ENCODE measurements at regions not wholly inside any gene's neighbourhood (a gene's known extent, or its start where the extent isn't known, plus 50 kb on each side); places are given as distances from the start of the nearest gene placed in this dataset.

GRCh38 chrX:122856205-122856604 lies 327.9 kb upstream of the GRIA3 start:
- H3K27me3 ChIP-seq = no peaks in the 10 kb centered on the region
- H3K9me2 ChIP-seq (replicated peaks; ENCODE audit: insufficient read depth) = no peaks in the 10 kb centered on the region
- no peak overlapping the region for H2AFZ ChIP-seq
- no peaks in the 10 kb centered on the region for H3K4me1 ChIP-seq (ENCODE audit: insufficient read depth)
- no peak overlapping the region for H3K27ac ChIP-seq
- no peak overlapping the region for H3K4me2 ChIP-seq
- H3K4me3 ChIP-seq = no peak overlapping the region
- WGBS (ENCODE audit: low lambda C conversion rate, missing lambda C conversion rate) = 55% methylated on average over 2 of the region's 2 CpGs
- H3K36me3 ChIP-seq (replicated peaks; ENCODE audit: insufficient read depth, low read depth) = no peaks in the 10 kb centered on the region
- H3K79me2 ChIP-seq = no peaks in the 10 kb centered on the region
- no peak for DNase-seq (ENCODE audit: low spot score)
- TF ChIP-seq EZH2phosphoT487 (IDR thresholded peaks at IDR 0.05; ENCODE audit: low read depth, severe bottlenecking, unreplicated experiment) (no peak), EZH2 (IDR thresholded peaks at IDR 0.05; ENCODE audit: borderline replicate concordance) (no peak)
- TF ChIP-seq, protein P1, sequence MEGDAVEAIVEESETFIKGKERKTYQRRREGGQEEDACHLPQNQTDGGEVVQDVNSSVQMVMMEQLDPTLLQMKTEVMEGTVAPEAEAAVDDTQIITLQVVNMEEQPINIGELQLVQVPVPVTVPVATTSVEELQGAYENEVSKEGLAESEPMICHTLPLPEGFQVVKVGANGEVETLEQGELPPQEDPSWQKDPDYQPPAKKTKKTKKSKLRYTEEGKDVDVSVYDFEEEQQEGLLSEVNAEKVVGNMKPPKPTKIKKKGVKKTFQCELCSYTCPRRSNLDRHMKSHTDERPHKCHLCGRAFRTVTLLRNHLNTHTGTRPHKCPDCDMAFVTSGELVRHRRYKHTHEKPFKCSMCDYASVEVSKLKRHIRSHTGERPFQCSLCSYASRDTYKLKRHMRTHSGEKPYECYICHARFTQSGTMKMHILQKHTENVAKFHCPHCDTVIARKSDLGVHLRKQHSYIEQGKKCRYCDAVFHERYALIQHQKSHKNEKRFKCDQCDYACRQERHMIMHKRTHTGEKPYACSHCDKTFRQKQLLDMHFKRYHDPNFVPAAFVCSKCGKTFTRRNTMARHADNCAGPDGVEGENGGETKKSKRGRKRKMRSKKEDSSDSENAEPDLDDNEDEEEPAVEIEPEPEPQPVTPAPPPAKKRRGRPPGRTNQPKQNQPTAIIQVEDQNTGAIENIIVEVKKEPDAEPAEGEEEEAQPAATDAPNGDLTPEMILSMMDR (IDR thresholded peaks at IDR 0.05; ENCODE audit: poor library complexity) = no peak
- no peaks in the 10 kb centered on the region for H3K9me3 ChIP-seq (ENCODE audit: low read depth)
- no peaks in the 10 kb centered on the region for H4K20me1 ChIP-seq (ENCODE audit: insufficient read depth, poor library complexity, severe bottlenecking)

GRCh38 chrX:122857734-122858133 lies 326.3 kb upstream of the GRIA3 start:
- TF ChIP-seq, protein P1 (IDR thresholded peaks at IDR 0.05; ENCODE audit: poor library complexity) = no peak
- TF ChIP-seq EZH2phosphoT487 (IDR thresholded peaks at IDR 0.05; ENCODE audit: low read depth, severe bottlenecking, unreplicated experiment) = no peak
- no peak for TF ChIP-seq EZH2 (IDR thresholded peaks at IDR 0.05; ENCODE audit: borderline replicate concordance)
- H3K36me3 ChIP-seq (replicated peaks; ENCODE audit: insufficient read depth, low read depth) = no peaks in the 10 kb centered on the region
- whole genome bisulfite sequencing (ENCODE audit: low lambda C conversion rate, missing lambda C conversion rate) = 62% methylated on average over 2 of the region's 2 CpGs
- no peaks in the 10 kb centered on the region for H3K4me1 ChIP-seq (ENCODE audit: insufficient read depth)
- H3K79me2 ChIP-seq = no peaks in the 10 kb centered on the region
- H3K27me3 ChIP-seq = no peaks in the 10 kb centered on the region
- H4K20me1 ChIP-seq (ENCODE audit: insufficient read depth, poor library complexity, severe bottlenecking) = no peaks in the 10 kb centered on the region
- H3K4me3 ChIP-seq = no peak overlapping the region
- H3K9me2 ChIP-seq (replicated peaks; ENCODE audit: insufficient read depth) = no peaks in the 10 kb centered on the region
- no peak overlapping the region for H3K27ac ChIP-seq
- no peaks in the 10 kb centered on the region for H3K9me3 ChIP-seq (ENCODE audit: low read depth)
- no peak overlapping the region for H2AFZ ChIP-seq
- no peak overlapping the region for H3K4me2 ChIP-seq
- DNase-seq (ENCODE audit: low spot score) = no peak

GRCh38 chrX:122863067-122863466 lies 321.0 kb upstream of the GRIA3 start:
- H3K4me2 ChIP-seq = no peak overlapping the region
- H3K4me1 ChIP-seq (ENCODE audit: insufficient read depth) = no peaks in the 10 kb centered on the region
- H3K9me3 ChIP-seq (ENCODE audit: low read depth) = no peaks in the 10 kb centered on the region
- no peaks in the 10 kb centered on the region for H3K9me2 ChIP-seq (replicated peaks; ENCODE audit: insufficient read depth)
- H3K27me3 ChIP-seq = no peaks in the 10 kb centered on the region
- no peak overlapping the region for H3K27ac ChIP-seq
- no peak overlapping the region for H2AFZ ChIP-seq
- WGBS (ENCODE audit: low lambda C conversion rate, missing lambda C conversion rate) = 53% methylated on average over 3 of the region's 3 CpGs
- no peak for DNase-seq (ENCODE audit: low spot score)
- no peak overlapping the region for H3K4me3 ChIP-seq
- TF ChIP-seq EZH2 (IDR thresholded peaks at IDR 0.05; ENCODE audit: borderline replicate concordance) = no peak
- TF ChIP-seq, protein P1 (IDR thresholded peaks at IDR 0.05; ENCODE audit: poor library complexity) = no peak
- no peaks in the 10 kb centered on the region for H3K36me3 ChIP-seq (replicated peaks; ENCODE audit: insufficient read depth, low read depth)
- no peaks in the 10 kb centered on the region for H3K79me2 ChIP-seq
- no peaks in the 10 kb centered on the region for H4K20me1 ChIP-seq (ENCODE audit: insufficient read depth, poor library complexity, severe bottlenecking)

GRCh38 chrX:122866532-122866931 lies 317.5 kb upstream of the GRIA3 start:
- Histone ChIP-seq H3K79me2 (no peaks in the 10 kb centered on the region), H4K20me1 (ENCODE audit: insufficient read depth, poor library complexity, severe bottlenecking) (no peaks in the 10 kb centered on the region), H3K36me3 (replicated peaks; ENCODE audit: insufficient read depth, low read depth) (no peaks in the 10 kb centered on the region), H3K4me2 (no peak overlapping the region), H2AFZ (no peak overlapping the region), H3K27ac (peak overlapping the region; percentile 59), H3K27me3 (no peaks in the 10 kb centered on the region), H3K4me3 (no peak overlapping the region), H3K4me1 (ENCODE audit: insufficient read depth) (peaks cover 4% of the 10 kb centered on the region), H3K9me3 (ENCODE audit: low read depth) (no peaks in the 10 kb centered on the region), H3K9me2 (replicated peaks; ENCODE audit: insufficient read depth) (no peaks in the 10 kb centered on the region)
- WGBS (ENCODE audit: low lambda C conversion rate, missing lambda C conversion rate) = 55% methylated on average over 2 of the region's 2 CpGs
- peak; percentile 16 for DNase-seq (ENCODE audit: low spot score)
- TF ChIP-seq EZH2phosphoT487 (IDR thresholded peaks at IDR 0.05; ENCODE audit: low read depth, severe bottlenecking, unreplicated experiment) (no peak), EZH2 (IDR thresholded peaks at IDR 0.05; ENCODE audit: borderline replicate concordance) (no peak)
- TF ChIP-seq, protein P1 (IDR thresholded peaks at IDR 0.05; ENCODE audit: poor library complexity) = no peak

All from hepatocyte (in vitro differentiated cells).